ENCODE measurements at regions not wholly inside any gene's neighbourhood (a gene's known extent, or its start where the extent isn't known, plus 50 kb on each side); places are given as distances from the start of the nearest gene placed in this dataset.

DNA sequence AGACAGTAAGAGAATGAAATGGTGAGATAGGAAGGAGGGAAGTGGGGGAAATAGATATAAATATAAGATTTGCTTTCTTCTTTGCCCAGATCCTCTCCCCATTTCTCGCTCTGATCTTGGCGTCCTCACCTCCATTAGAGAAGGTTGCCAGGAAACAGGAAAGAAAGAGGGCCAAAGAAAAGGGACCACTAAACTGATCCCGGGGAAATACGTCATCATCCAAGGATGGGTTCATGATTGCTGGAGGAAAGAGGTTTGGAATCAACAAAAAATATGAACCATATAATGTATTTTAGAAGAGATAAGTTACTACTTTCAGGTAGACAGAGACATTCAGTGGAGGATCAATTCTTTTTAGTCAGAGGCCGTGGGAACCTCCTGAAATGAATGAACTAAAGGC, 536.0 kb downstream of the HAPSTR1 start:
- no peaks in the 10 kb centered on the region for H3K79me2 ChIP-seq (ENCODE audit: low read length)
- H3K4me3 ChIP-seq (ENCODE audit: low read length), result no peak overlapping the region
- no peak for DNase-seq
- H3F3A ChIP-seq (ENCODE audit: insufficient read depth, low read length), result no peaks in the 10 kb centered on the region
- no peak overlapping the region for H3K4me2 ChIP-seq (ENCODE audit: low read depth, low read length)
- no peaks in the 10 kb centered on the region for H4K20me1 ChIP-seq (ENCODE audit: insufficient read depth, low read length)
- TF ChIP-seq, protein P1, sequence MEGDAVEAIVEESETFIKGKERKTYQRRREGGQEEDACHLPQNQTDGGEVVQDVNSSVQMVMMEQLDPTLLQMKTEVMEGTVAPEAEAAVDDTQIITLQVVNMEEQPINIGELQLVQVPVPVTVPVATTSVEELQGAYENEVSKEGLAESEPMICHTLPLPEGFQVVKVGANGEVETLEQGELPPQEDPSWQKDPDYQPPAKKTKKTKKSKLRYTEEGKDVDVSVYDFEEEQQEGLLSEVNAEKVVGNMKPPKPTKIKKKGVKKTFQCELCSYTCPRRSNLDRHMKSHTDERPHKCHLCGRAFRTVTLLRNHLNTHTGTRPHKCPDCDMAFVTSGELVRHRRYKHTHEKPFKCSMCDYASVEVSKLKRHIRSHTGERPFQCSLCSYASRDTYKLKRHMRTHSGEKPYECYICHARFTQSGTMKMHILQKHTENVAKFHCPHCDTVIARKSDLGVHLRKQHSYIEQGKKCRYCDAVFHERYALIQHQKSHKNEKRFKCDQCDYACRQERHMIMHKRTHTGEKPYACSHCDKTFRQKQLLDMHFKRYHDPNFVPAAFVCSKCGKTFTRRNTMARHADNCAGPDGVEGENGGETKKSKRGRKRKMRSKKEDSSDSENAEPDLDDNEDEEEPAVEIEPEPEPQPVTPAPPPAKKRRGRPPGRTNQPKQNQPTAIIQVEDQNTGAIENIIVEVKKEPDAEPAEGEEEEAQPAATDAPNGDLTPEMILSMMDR (IDR thresholded peaks at IDR 0.05; ENCODE audit: low read length), result no peak
- TF ChIP-seq EZH2phosphoT487 (IDR thresholded peaks at IDR 0.05; ENCODE audit: low read length) (no peak), EZH2 (optimal IDR thresholded peaks at IDR 0.05; ENCODE audit: low read depth, low read length) (no peak)
- H3K36me3 ChIP-seq (replicated peaks; ENCODE audit: insufficient read depth, low read length), result no peaks in the 10 kb centered on the region
- H2AFZ ChIP-seq (ENCODE audit: low read length), result no peak overlapping the region
- H3K9me3 ChIP-seq (replicated peaks; ENCODE audit: insufficient read depth, low read length), result no peaks in the 10 kb centered on the region
- H3K9ac ChIP-seq (ENCODE audit: low read length), result no peak overlapping the region
- no peaks in the 10 kb centered on the region for H3K9me2 ChIP-seq (replicated peaks; ENCODE audit: insufficient read depth, low read length)
- no peaks in the 10 kb centered on the region for H3K27me3 ChIP-seq (replicated peaks; ENCODE audit: insufficient read depth, low read length)
- H3K4me1 ChIP-seq (ENCODE audit: low read length), result no peaks in the 10 kb centered on the region
- H3K27ac ChIP-seq (ENCODE audit: low read length), result no peak overlapping the region

- Histone ChIP-seq H3K27ac (ENCODE audit: low read length) (no peak overlapping the region), H3K9ac (ENCODE audit: low read length) (no peak overlapping the region), H3K4me1 (ENCODE audit: low read length) (no peaks in the 10 kb centered on the region), H3K9me3 (replicated peaks; ENCODE audit: insufficient read depth, low read length) (no peaks in the 10 kb centered on the region), H3K36me3 (replicated peaks; ENCODE audit: insufficient read depth, low read length) (no peaks in the 10 kb centered on the region), H3K9me2 (replicated peaks; ENCODE audit: insufficient read depth, low read length) (no peaks in the 10 kb centered on the region), H3K79me2 (ENCODE audit: low read length) (no peaks in the 10 kb centered on the region), H3F3A (ENCODE audit: insufficient read depth, low read length) (no peaks in the 10 kb centered on the region), H2AFZ (ENCODE audit: low read length) (no peak overlapping the region), H3K4me3 (ENCODE audit: low read length) (no peak overlapping the region), H3K27me3 (replicated peaks; ENCODE audit: insufficient read depth, low read length) (no peaks in the 10 kb centered on the region), H4K20me1 (ENCODE audit: insufficient read depth, low read length) (no peaks in the 10 kb centered on the region), H3K4me2 (ENCODE audit: low read depth, low read length) (no peak overlapping the region)
- TF ChIP-seq, protein P1 (IDR thresholded peaks at IDR 0.05; ENCODE audit: low read length), result no peak
- TF ChIP-seq EZH2 (optimal IDR thresholded peaks at IDR 0.05; ENCODE audit: low read depth, low read length) (no peak), EZH2phosphoT487 (IDR thresholded peaks at IDR 0.05; ENCODE audit: low read length) (no peak)
- no peak for DNase-seq
These were observed 538.7 kb downstream of the HAPSTR1 start for GRCh38 chr16:9630119-9630518.

- Histone ChIP-seq H3F3A (ENCODE audit: insufficient read depth, low read length) (no peaks in the 10 kb centered on the region), H3K27ac (ENCODE audit: low read length) (no peak overlapping the region), H3K36me3 (replicated peaks; ENCODE audit: insufficient read depth, low read length) (no peaks in the 10 kb centered on the region), H3K9me3 (replicated peaks; ENCODE audit: insufficient read depth, low read length) (no peaks in the 10 kb centered on the region), H3K9ac (ENCODE audit: low read length) (no peak overlapping the region), H3K4me1 (ENCODE audit: low read length) (no peaks in the 10 kb centered on the region), H3K4me2 (ENCODE audit: low read depth, low read length) (no peak overlapping the region), H2AFZ (ENCODE audit: low read length) (no peak overlapping the region), H3K4me3 (ENCODE audit: low read length) (no peak overlapping the region), H3K9me2 (replicated peaks; ENCODE audit: insufficient read depth, low read length) (no peaks in the 10 kb centered on the region), H3K79me2 (ENCODE audit: low read length) (no peaks in the 10 kb centered on the region), H4K20me1 (ENCODE audit: insufficient read depth, low read length) (no peaks in the 10 kb centered on the region), H3K27me3 (replicated peaks; ENCODE audit: insufficient read depth, low read length) (no peaks in the 10 kb centered on the region)
- TF ChIP-seq EZH2 (optimal IDR thresholded peaks at IDR 0.05; ENCODE audit: low read depth, low read length) (no peak), EZH2phosphoT487 (IDR thresholded peaks at IDR 0.05; ENCODE audit: low read length) (no peak)
- TF ChIP-seq, protein P1 (IDR thresholded peaks at IDR 0.05; ENCODE audit: low read length), result no peak
- DNase-seq, result no peak
These were observed 539.5 kb downstream of the HAPSTR1 start for GRCh38 chr16:9630985-9631384.
